ENCODE measurements at regions not wholly inside any gene's neighbourhood (a gene's known extent, or its start where the extent isn't known, plus 50 kb on each side); places are given as distances from the start of the nearest gene placed in this dataset.
"Not testable (repeated sequence)": the region's sequence is repeated elsewhere in the genome, so short reads cannot be mapped to it uniquely, and the experiment has no call there.

DNA sequence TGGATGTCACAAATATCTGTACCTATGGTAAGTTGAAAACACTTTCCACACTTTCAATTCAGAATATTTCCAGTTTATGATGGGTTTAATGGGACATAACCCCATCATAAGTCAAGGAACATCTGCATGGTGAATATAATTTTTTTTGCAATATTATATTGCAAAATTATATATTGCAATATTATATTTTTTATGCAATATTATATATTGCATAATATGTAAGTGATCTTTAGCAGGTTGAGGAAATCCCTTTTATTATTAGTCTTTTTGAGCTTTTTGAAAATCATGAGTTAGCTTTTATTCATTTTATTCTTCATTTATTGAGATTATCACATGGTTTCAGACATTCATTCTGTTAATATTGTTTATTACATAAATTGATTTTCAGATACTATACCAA, 342.2 kb upstream of the GALNT5 start:
- no peak for DNase-seq (ENCODE audit: low read depth in 1 of 2, low spot score in 1 of 2)

- no peak for DNase-seq (ENCODE audit: low read depth in 1 of 2, low spot score in 1 of 2)
These were observed 339.1 kb upstream of the GALNT5 start for GRCh38 chr2:156918410-156918809.

GRCh38 chr2:156930423-156930822, 327.1 kb upstream of the GALNT5 start:
- no peak for DNase-seq (ENCODE audit: low read depth in 1 of 2, low spot score in 1 of 2)

GRCh38 chr2:156933645-156934225, 323.8 kb upstream of the GALNT5 start:
- no peak for DNase-seq (ENCODE audit: low read depth in 1 of 2, low spot score in 1 of 2)

- no peak for DNase-seq (ENCODE audit: low read depth in 1 of 2, low spot score in 1 of 2)
These were observed 321.9 kb upstream of the GALNT5 start for GRCh38 chr2:156935616-156936015.

DNA sequence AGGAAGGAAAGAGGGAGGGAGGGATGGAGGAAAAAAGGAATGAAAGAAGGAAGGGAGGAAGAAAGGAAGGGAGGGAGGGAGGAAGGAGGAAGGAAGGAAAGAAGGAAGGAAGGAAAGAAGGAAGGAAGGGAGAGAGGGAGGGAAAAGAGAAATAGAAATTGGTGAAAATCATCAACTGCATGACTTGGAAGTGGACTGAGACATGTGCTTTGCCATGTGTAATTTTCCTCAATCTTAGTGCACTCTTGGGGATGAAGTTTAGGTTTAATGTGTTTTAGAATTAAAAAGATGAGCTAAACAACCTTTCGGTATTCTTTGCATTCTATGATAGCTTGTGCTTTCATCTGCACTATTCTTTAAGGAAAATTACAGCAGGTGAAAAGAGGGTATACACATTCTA, 320.1 kb upstream of the GALNT5 start:
- no peak for DNase-seq (ENCODE audit: low read depth in 1 of 2, low spot score in 1 of 2)

- no peak for DNase-seq (ENCODE audit: low read depth in 1 of 2, low spot score in 1 of 2)
These were observed 312.6 kb upstream of the GALNT5 start for GRCh38 chr2:156944871-156945270.

DNA sequence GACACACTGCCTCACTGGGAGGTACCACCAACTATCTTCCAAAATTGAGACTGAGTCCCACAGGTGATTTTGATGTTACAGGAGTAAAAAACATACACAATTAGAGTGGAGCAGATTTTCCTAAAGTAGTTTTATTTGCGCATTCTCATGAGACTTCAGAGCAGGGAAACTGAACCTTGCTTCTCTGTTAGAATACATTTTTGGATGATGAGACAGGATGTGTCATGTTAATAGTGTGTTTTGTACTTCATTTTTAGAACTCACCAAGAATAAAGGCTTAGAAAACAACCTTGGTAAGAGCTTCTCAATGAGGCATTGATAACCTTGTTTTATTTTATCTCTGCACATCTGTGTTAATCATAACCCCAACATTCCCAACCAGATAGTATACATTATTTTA, 310.2 kb upstream of the GALNT5 start:
- no peak for DNase-seq (ENCODE audit: low read depth in 1 of 2, low spot score in 1 of 2)

GRCh38 chr2:156955701-156956100, 301.8 kb upstream of the GALNT5 start:
- DNase-seq (ENCODE audit: low read depth in 1 of 2, low spot score in 1 of 2) = no peak

DNA sequence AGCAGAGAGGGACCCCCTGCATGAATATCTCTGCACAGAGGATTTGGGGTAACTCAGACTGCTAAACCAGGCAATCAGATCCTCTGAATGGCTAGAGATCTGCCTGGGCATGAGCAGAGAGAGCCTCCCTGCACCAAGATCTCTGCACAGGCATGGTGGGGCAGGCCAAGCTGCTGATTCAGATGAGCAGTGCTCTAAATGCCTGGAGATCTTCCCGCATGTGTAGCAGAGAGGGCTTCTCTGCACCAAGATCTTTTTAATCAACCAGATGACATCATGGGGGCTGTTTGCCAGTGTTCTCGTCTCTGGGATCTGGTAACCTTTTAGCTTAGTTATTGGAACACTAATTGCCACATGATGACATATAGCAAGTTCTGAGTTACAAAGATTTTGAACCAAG, 301.3 kb upstream of the GALNT5 start:
- DNase-seq (ENCODE audit: low read depth in 1 of 2, low spot score in 1 of 2) = no peak

GRCh38 chr2:156958374-156958773, 299.1 kb upstream of the GALNT5 start:
- no peak for DNase-seq (ENCODE audit: low read depth in 1 of 2, low spot score in 1 of 2)

- no peak for DNase-seq (ENCODE audit: low read depth in 1 of 2, low spot score in 1 of 2)
These were observed 298.0 kb upstream of the GALNT5 start for GRCh38 chr2:156959481-156959880.

GRCh38 chr2:156982615-156983014, 274.9 kb upstream of the GALNT5 start:
- no peak for DNase-seq (ENCODE audit: low read depth in 1 of 2, low spot score in 1 of 2)

GRCh38 chr2:156986339-156986988, 271.0 kb upstream of the GALNT5 start:
- no peak for DNase-seq (ENCODE audit: low read depth in 1 of 2, low spot score in 1 of 2)

DNA sequence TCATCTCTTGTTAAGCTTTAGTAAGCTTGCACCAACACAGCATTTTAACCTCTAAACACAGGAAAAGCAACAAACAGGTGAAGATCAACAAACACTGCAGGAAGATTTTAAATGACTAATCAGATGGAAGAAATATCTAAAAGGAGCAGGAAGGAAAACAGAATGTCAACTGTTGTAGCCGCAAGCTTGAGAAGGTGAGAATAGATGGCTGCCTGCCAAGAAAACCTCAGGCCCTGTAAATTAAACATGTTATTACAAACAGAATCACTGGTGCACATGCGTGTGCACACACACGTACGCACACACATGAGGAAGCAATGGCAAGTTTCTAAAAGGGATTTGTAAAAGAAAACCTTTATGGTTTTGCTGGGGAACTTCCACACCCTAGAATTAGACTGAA, 257.8 kb upstream of the GALNT5 start:
- DNase-seq (ENCODE audit: low read depth in 1 of 2, low spot score in 1 of 2) = no peak

DNA sequence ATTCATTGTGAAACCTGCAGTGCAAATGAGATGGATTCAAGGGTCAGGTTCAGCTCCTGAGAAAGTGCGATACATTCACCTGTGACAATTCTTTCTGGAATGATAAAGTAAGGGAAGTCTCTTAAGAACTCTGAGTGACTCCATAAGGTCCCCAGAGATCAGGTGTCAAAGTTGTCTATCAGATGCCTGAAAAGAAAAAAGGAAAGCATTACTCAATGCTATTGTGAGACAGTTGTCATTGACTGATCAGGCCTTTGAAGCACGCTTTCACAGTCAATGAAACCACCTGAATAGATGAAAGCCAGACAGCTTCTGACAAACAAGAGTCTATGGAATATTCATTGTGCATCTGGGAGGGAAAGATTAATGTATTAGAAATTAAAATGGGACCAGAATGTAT, 252.7 kb upstream of the GALNT5 start:
- DNase-seq (ENCODE audit: low read depth in 1 of 2, low spot score in 1 of 2) = no peak

- DNase-seq (ENCODE audit: low read depth in 1 of 2, low spot score in 1 of 2) = no peak
These were observed 242.4 kb upstream of the GALNT5 start for GRCh38 chr2:157015015-157015575.

DNA sequence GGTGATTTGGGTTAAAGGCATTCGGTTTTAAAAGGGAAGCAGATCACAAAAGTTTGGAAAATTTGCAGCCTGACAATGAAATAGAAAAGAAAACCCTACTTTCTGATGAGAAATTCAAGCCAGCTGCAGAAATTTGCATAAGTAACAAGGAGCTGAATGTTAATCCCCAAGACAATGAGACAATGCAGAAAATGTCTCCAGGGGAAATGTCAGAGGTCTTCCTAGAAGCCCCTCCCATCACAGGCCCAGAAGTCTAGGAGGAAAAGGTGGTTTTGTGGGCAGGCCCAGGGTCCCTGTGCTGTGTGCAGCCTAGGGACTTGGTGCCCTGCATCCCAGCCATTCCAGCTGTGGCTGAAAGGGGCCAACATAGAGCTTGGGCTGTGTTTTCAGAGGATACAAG, 234.2 kb upstream of the GALNT5 start:
- DNase-seq (ENCODE audit: low read depth in 1 of 2, low spot score in 1 of 2) = not testable (repeated sequence)

DNA sequence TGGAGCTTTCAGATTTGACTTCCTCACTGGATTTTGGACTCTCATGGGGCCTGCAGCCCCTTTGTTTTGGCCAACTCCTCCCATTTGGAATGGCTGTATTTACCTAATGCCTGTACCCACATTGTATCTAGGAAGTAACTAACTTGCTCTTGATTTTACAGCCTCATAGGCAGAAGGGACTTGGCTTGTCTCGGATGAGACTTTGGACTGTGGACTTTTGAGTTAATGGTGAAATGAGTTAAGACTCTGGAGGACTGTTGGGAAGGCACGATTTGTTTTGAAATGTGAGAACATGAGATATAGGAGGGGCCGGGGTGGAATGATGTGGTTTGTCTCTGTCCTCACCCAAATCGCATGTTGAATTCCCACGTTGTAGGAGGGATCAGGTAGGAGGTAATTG, 233.4 kb upstream of the GALNT5 start:
- DNase-seq (ENCODE audit: low read depth in 1 of 2, low spot score in 1 of 2) = no peak

GRCh38 chr2:157032017-157032416, 225.5 kb upstream of the GALNT5 start:
- no peak for DNase-seq (ENCODE audit: low read depth in 1 of 2, low spot score in 1 of 2)

GRCh38 chr2:157036726-157037125, 220.8 kb upstream of the GALNT5 start:
- no peak for DNase-seq (ENCODE audit: low read depth in 1 of 2, low spot score in 1 of 2)

DNA sequence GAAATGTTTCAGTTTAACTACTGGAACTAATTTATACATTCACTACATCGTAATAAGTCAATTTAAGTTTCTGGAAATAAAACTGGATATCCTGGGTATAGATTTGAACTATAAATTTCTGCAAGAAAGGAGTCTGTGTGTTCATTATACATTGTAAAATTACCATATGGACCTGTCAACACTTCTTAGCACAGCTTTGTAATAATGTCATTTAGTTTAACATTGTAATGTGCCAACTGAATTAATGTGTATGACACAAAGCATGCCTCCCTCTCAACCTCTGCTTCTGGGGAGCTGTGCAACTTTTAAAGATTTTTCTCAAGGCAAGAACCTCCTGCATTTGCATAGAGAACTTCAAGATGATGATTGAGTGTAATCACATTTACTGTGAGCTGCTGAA, 213.7 kb upstream of the GALNT5 start:
- DNase-seq (ENCODE audit: low read depth in 1 of 2, low spot score in 1 of 2) = no peak

DNA sequence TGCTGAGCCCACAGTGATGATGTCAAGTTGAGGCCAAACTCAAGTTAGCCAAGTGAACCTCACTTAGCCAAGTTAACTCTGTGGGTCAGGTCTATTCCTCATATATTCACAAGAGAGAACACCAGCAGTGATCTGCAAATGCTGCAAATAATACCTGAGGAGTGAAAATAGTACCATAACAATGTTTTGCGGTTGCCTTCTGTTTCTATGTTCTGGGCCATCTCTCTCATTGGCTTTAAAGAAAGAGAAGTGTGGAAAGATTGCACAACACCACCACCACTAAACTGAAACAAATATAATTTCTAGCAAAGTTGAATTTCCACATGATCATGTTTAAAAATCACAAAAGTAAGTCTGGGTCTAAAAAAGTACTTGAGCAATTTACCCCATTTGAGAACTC, 211.1 kb upstream of the GALNT5 start:
- DNase-seq (ENCODE audit: low read depth in 1 of 2, low spot score in 1 of 2) = no peak
